HCT116 (cell line): ENCODE measurements at regions not wholly inside any gene's neighbourhood (a gene's known extent, or its start where the extent isn't known, plus 50 kb on each side); places are given as distances from the start of the nearest gene placed in this dataset.

Experiments
- ATAC-seq: fragments of 200-7000 bp; cut with Tn5 transposase; 2 replicates; pipeline ENCODE4 v1.9.1; 2020; ENCODE audit warnings: mild to moderate bottlenecking, moderate library complexity
- BruUV-seq: library from RNA; stranded (reverse); fragments of 400-500 nt; replicated peaks from 2 replicates; lab custom pipeline; 2021; lab: Mats Ljungman, UMichigan
- CTCF ChIA-PET: fragments of 300-600 bp; sonication (Branson Sonifier 250); formaldehyde crosslinking; loops from one replicate; lab custom pipeline; 2021; ENCODE audit warnings: antibody characterized with exemption; lab: Charles Lee
- POLR2A ChIA-PET: fragments of 300-600, 350-600 bp; sonication (Branson Sonifier 250); formaldehyde crosslinking; loops from one replicate; lab custom pipeline; 2021; ENCODE audit warnings: antibody characterized with exemption; lab: Charles Lee
- RAD21 ChIA-PET, 2 experiments: fragments of 300-600 bp; sonication (Branson Sonifier 250); formaldehyde crosslinking; loops; one replicate each; lab custom pipeline; 2023; ENCODE audit warnings: low total read pairs in 2 of 2; ENCODE audit not compliant: uncharacterized antibody in 2 of 2, unreplicated experiment in 2 of 2, low non-redundant PET in 1 of 2; lab: Charles Lee
- DNase-seq: peaks from one replicate; pipeline ENCODE4 v3.0.0-alpha.2; 2010; ENCODE audit warnings: low read depth, low spot score
- H2AFZ ChIP-seq: fragments of 200-600 bp; shearing (Covaris generic), sonication (generic); 2 replicates; pipeline ENCODE4 v1.6.1; 2017; ENCODE audit warnings: low read depth, mixed run types, mixed read lengths, antibody characterized with exemption, low read length; ENCODE audit not compliant: poor library complexity, severe bottlenecking
- H3K27ac ChIP-seq: 2 replicates; pipeline ENCODE4 v1.5.1; 2012; ENCODE audit warnings: low read depth, low read length
- H3K27me3 ChIP-seq: fragments of 200-600 bp; sonication (generic); 2 replicates; pipeline ENCODE4 v1.6.1; 2016; ENCODE audit warnings: mixed run types, low read length, mixed read lengths; ENCODE audit not compliant: insufficient read depth
- H3K36me3 ChIP-seq, 2 experiments: fragments of 200-500 bp in 1 of 2; fragments of 200-600 bp in 1 of 2; sonication (Bioruptor generic) in 1 of 2; sonication (generic) in 1 of 2; 2 replicates each; pipeline versions ENCODE4 v1.5.1 to v1.6.1; 2014 to 2016; ENCODE audit warnings: low read length in 2 of 2, inconsistent platforms in 1 of 2, mixed read lengths in 1 of 2, mixed run types in 1 of 2; ENCODE audit not compliant: insufficient read depth in 2 of 2, control insufficient read depth in 1 of 2
- H3K4me1 ChIP-seq, 2 experiments: fragments of 200-600 bp in 1 of 2; sonication (generic) in 1 of 2; 2 replicates each; pipeline versions ENCODE4 v1.5.1 to v1.6.1; 2012 to 2017; ENCODE audit warnings: low read length in 2 of 2, inconsistent platforms in 1 of 2, mild to moderate bottlenecking in 1 of 2, mixed read lengths in 1 of 2, mixed run types in 1 of 2, moderate library complexity in 1 of 2; ENCODE audit not compliant: insufficient read depth in 2 of 2, control insufficient read depth in 1 of 2
- H3K4me2 ChIP-seq: fragments of 200-600 bp; sonication (generic); 2 replicates; pipeline ENCODE4 v1.6.1; 2017; ENCODE audit warnings: mixed run types, low read length, mixed read lengths
- H3K4me3 ChIP-seq, 2 experiments: fragments of 200-600 bp in 1 of 2; sonication (generic) in 1 of 2; replicated peaks in 1 of 2; 2 replicates each; pipeline ENCODE4 v1.5.1; 2011 to 2016; ENCODE audit warnings: low read length in 2 of 2, control low read depth in 1 of 2, low read depth in 1 of 2, mild to moderate bottlenecking in 1 of 2, mixed read lengths in 1 of 2, mixed run types in 1 of 2
- H3K79me2 ChIP-seq: fragments of 200-600 bp; sonication (generic); 2 replicates; pipeline ENCODE4 v1.6.1; 2017; ENCODE audit warnings: mild to moderate bottlenecking, mixed run types, low read length, moderate library complexity, mixed read lengths; ENCODE audit not compliant: insufficient read depth
- H3K9ac ChIP-seq: fragments of 200-600 bp; sonication (generic); 2 replicates; pipeline ENCODE4 v1.6.1; 2016; ENCODE audit warnings: low read length, mixed read lengths
- H3K9me2 ChIP-seq: fragments of 200-600 bp; sonication (generic), shearing (Covaris generic); 2 replicates; pipeline ENCODE4 v1.6.1; 2017; ENCODE audit warnings: mixed run types, mild to moderate bottlenecking, moderate library complexity; ENCODE audit not compliant: insufficient read depth
- H3K9me3 ChIP-seq, 2 experiments: fragments of 200-500 bp in 1 of 2; fragments of 200-600 bp in 1 of 2; sonication (Bioruptor generic) in 1 of 2; sonication (generic) in 1 of 2; 2 replicates each; pipeline ENCODE4 v1.6.1; 2014 to 2017; ENCODE audit warnings: low read length in 2 of 2, mixed read lengths in 2 of 2, inconsistent platforms in 1 of 2, low read depth in 1 of 2, mild to moderate bottlenecking in 1 of 2, mixed run types in 1 of 2, moderate library complexity in 1 of 2; ENCODE audit not compliant: control insufficient read depth in 1 of 2, insufficient read depth in 1 of 2
- H4K20me1 ChIP-seq: fragments of 200-600 bp; sonication (generic), shearing (Covaris generic); 2 replicates; pipeline ENCODE4 v1.6.1; 2017; ENCODE audit warnings: mixed run types, mild to moderate bottlenecking, moderate library complexity; ENCODE audit not compliant: insufficient read depth
- ATF3 ChIP-seq: IDR thresholded peaks from 2 replicates; pipeline ENCODE4 v1.6.1; 2012
- CBX3 ChIP-seq: IDR thresholded peaks from 2 replicates; pipeline ENCODE4 v1.6.1; 2012; ENCODE audit warnings: low read depth
- CEBPB ChIP-seq: IDR thresholded peaks from 2 replicates; pipeline ENCODE4 v1.6.1; 2012; ENCODE audit warnings: low read depth
- EGR1 ChIP-seq: IDR thresholded peaks from 2 replicates; pipeline ENCODE4 v1.6.1; 2012; ENCODE audit warnings: low read depth
- JUND ChIP-seq: IDR thresholded peaks from 2 replicates; pipeline ENCODE4 v1.6.1; 2012
- POLR2A ChIP-seq: IDR thresholded peaks from 2 replicates; pipeline ENCODE4 v1.7.0; 2011; ENCODE audit warnings: borderline replicate concordance; ENCODE audit not compliant: insufficient read depth, insufficient read length; ENCODE audit errors: extremely low read depth
- POLR2AphosphoS5 ChIP-seq: IDR thresholded peaks from 2 replicates; pipeline ENCODE4 v1.6.1; 2011; ENCODE audit warnings: mild to moderate bottlenecking, low read depth, low read length, moderate library complexity
- RAD21 ChIP-seq: IDR thresholded peaks from 2 replicates; pipeline ENCODE4 v1.6.1; 2012; ENCODE audit warnings: low read depth, mild to moderate bottlenecking
- SP1 ChIP-seq: IDR thresholded peaks from 2 replicates; pipeline ENCODE4 v1.6.1; 2012; ENCODE audit warnings: low read depth
- SRF ChIP-seq: IDR thresholded peaks from 2 replicates; pipeline ENCODE4 v1.6.1; 2012; ENCODE audit warnings: low read depth
- TCF7L2 ChIP-seq: IDR thresholded peaks from 2 replicates; pipeline ENCODE4 v1.7.0; 2011; ENCODE audit warnings: borderline replicate concordance, inconsistent platforms; ENCODE audit not compliant: insufficient read depth, insufficient read length; ENCODE audit errors: extremely low read depth
- ZNF274 ChIP-seq: fragments of 200-500 bp; sonication (Bioruptor generic); IDR thresholded peaks from 2 replicates; pipeline ENCODE4 v1.6.1; 2014; ENCODE audit warnings: mild to moderate bottlenecking, low read depth, low read length, inconsistent platforms
- intact Hi-C: fragments of 100-400 bp; cut with micrococcal nuclease; formaldehyde crosslinking; loops from 2 replicates; pipeline ENCODE4 v1.10.0; 2022

- H3K9ac ChIP-seq = no peak overlapping the region
- ChIA-PET CTCF (interaction anchor here (1.0 kb wide), 1 partner anchor 10 kb away, joined by 3 read pairs; no protein-coding TSS in a partner anchor), POLR2A (no interaction called here), RAD21 (no interaction called here)
- intact Hi-C loops = no loop called here
- no peaks in the 10 kb centered on the region for H3K9me3 ChIP-seq
- no peak overlapping the region for H3K4me2 ChIP-seq
- H4K20me1 ChIP-seq = no peaks in the 10 kb centered on the region
- H3K79me2 ChIP-seq = no peaks in the 10 kb centered on the region
- no peaks in the 10 kb centered on the region for H3K9me2 ChIP-seq
- no TSS peak for BruUV-seq
- no peaks in the 10 kb centered on the region for H3K36me3 ChIP-seq
- TF ChIP-seq EGR1 = no peak
- ATAC-seq (peak; percentile 30; the same call in 1 of the 2 replicates), DNase-seq (no peak)
- H3K27me3 ChIP-seq = no peaks in the 10 kb centered on the region
- H3K4me3 ChIP-seq = no peak overlapping the region
- peaks cover 0 to 8% of the 10 kb centered on the region in 2 experiments; a peak in 1 of 4 replicates for H3K4me1 ChIP-seq
- peak overlapping the region; percentile 32 for H2AFZ ChIP-seq
- no peak overlapping the region for H3K27ac ChIP-seq
These were observed 70.1 kb upstream of the BZW1 start for GRCh38 chr2:200741468-200742202.

GRCh38 chr2:200742426-200742825 lies 69.3 kb upstream of the BZW1 start:
- Histone ChIP-seq H3K79me2 (no peaks in the 10 kb centered on the region), H2AFZ (no peak overlapping the region), H3K9ac (no peak overlapping the region), H3K9me3 (no peaks in the 10 kb centered on the region), H3K4me2 (no peak overlapping the region), H3K4me3 (no peak overlapping the region), H3K36me3 (no peaks in the 10 kb centered on the region), H3K9me2 (no peaks in the 10 kb centered on the region), H3K27ac (no peak overlapping the region), H3K27me3 (no peaks in the 10 kb centered on the region), H4K20me1 (no peaks in the 10 kb centered on the region), H3K4me1 (peaks cover 0 to 8% of the 10 kb centered on the region in 2 experiments; a peak in 1 of 4 replicates)
- ATAC-seq = no peak
- POLR2A ChIA-PET = no interaction called here
- RAD21 ChIA-PET = no interaction called here
- intact Hi-C loops = no loop called here
- no TSS peak for BruUV-seq
- DNase-seq = no peak
- CTCF ChIA-PET = no interaction called here
- no peak for TF ChIP-seq JUND
- no peak for TF ChIP-seq SRF
- no peak for TF ChIP-seq POLR2AphosphoS5
- TF ChIP-seq ATF3 = no peak
- no peak for TF ChIP-seq ZNF274
- no peak for TF ChIP-seq SP1
- no peak for TF ChIP-seq CBX3
- TF ChIP-seq TCF7L2 = no peak
- TF ChIP-seq POLR2A = no peak
- no peak for TF ChIP-seq EGR1
- no peak for TF ChIP-seq RAD21
- TF ChIP-seq CEBPB = no peak
- TF ChIP-seq, all 23 proteins: peak for 0
